GM12873 (cell line): ENCODE measurements at regions not wholly inside any gene's neighbourhood (a gene's known extent, or its start where the extent isn't known, plus 50 kb on each side); places are given as distances from the start of the nearest gene placed in this dataset.

Source experiments
- CTCF ChIP-seq: IDR thresholded peaks from 2 replicates; pipeline ENCODE4 v1.5.1; 2012; ENCODE audit warnings: low read depth, mild to moderate bottlenecking, moderate library complexity, low read length, control low read depth; ENCODE audit not compliant: insufficient read depth; ENCODE audit errors: missing control alignments

GRCh38 chr3:144989807-144990206 is 1018.2 kb downstream of the DIPK2A start:
- TF ChIP-seq CTCF: no peak

- no peak for TF ChIP-seq CTCF
Measured at GRCh38 chr3:144995856-144996255, 1024.2 kb downstream of the DIPK2A start.

GRCh38 chr3:145005427-145005826 is 1033.8 kb downstream of the DIPK2A start:
- no peak for TF ChIP-seq CTCF

- no peak for TF ChIP-seq CTCF
Measured at GRCh38 chr3:145006271-145006670, 1034.6 kb downstream of the DIPK2A start.

GRCh38 chr3:145013931-145014330 is 1042.3 kb downstream of the DIPK2A start:
- no peak for TF ChIP-seq CTCF

- TF ChIP-seq CTCF: no peak
Measured at GRCh38 chr3:145015253-145015652, 1043.6 kb downstream of the DIPK2A start.

- no peak for TF ChIP-seq CTCF
Measured at GRCh38 chr3:145017959-145018358, 1046.3 kb downstream of the DIPK2A start.
